ENCODE measurements at regions not wholly inside any gene's neighbourhood (a gene's known extent, or its start where the extent isn't known, plus 50 kb on each side); places are given as distances from the start of the nearest gene placed in this dataset.

- DNase-seq: no peak
These were observed 55.4 kb upstream of the EPHA7 start for GRCh38 chr6:93474733-93475179.

GRCh38 chr6:93471281-93471680 is 51.9 kb upstream of the EPHA7 start:
- DNase-seq: no peak
